Loucy (cell line): ENCODE measurements at regions not wholly inside any gene's neighbourhood (a gene's known extent, or its start where the extent isn't known, plus 50 kb on each side); places are given as distances from the start of the nearest gene placed in this dataset.

ENCODE experiments used
- CTCF ChIP-seq: fragments of 200-600 bp; sonication (generic); conservative IDR thresholded peaks from 2 replicates; pipeline ENCODE4 v1.5.1; 2014; ENCODE audit warnings: mild to moderate bottlenecking, antibody characterized with exemption, low read length
- EZH2phosphoT487 ChIP-seq: fragments of 200-600 bp; IDR thresholded peaks from 2 replicates; pipeline ENCODE4 v1.6.1; 2018; ENCODE audit warnings: antibody characterized with exemption, mild to moderate bottlenecking, moderate library complexity, borderline replicate concordance

- no peak for TF ChIP-seq CTCF
- TF ChIP-seq EZH2phosphoT487 = no peak
Observed at GRCh38 chr13:91025442-91025841, 322.0 kb upstream of the MIR17HG start.
